Progenitor cell of endocrine pancreas (in vitro differentiated cells): ENCODE measurements at regions not wholly inside any gene's neighbourhood (a gene's known extent, or its start where the extent isn't known, plus 50 kb on each side); places are given as distances from the start of the nearest gene placed in this dataset.

Source experiments
- DNase-seq: peaks from one replicate; pipeline ENCODE4 v3.0.0; 2021; ENCODE audit warnings: low spot score; ENCODE audit not compliant: unreplicated experiment
- H3K27ac Mint-ChIP-seq: 2 replicates; pipeline ENCODE4 v1.8.0; 2021; ENCODE audit warnings: mild to moderate bottlenecking, moderate library complexity, mixed read lengths
- H3K27me3 Mint-ChIP-seq: 2 replicates; pipeline ENCODE4 v1.8.0; 2021; ENCODE audit warnings: mixed read lengths
- H3K36me3 Mint-ChIP-seq: 2 replicates; pipeline ENCODE4 v1.8.0; 2022; ENCODE audit warnings: mixed read lengths; ENCODE audit not compliant: insufficient read depth
- H3K4me1 Mint-ChIP-seq: 2 replicates; pipeline ENCODE4 v1.8.0; 2021; ENCODE audit warnings: low read depth, mixed read lengths
- H3K4me3 Mint-ChIP-seq: 2 replicates; pipeline ENCODE4 v1.8.0; 2021; ENCODE audit warnings: low read depth, mild to moderate bottlenecking, moderate library complexity, mixed read lengths
- H3K9me3 Mint-ChIP-seq: 2 replicates; pipeline ENCODE4 v1.8.0; 2021; ENCODE audit warnings: low read depth, mixed read lengths
- CTCF ChIP-seq: fragments of 200-600 bp; sonication (generic); IDR thresholded peaks from one replicate; pipeline ENCODE4 v1.5.0; 2021; ENCODE audit warnings: antibody characterized with exemption, mild to moderate bottlenecking; ENCODE audit not compliant: unreplicated experiment

DNA sequence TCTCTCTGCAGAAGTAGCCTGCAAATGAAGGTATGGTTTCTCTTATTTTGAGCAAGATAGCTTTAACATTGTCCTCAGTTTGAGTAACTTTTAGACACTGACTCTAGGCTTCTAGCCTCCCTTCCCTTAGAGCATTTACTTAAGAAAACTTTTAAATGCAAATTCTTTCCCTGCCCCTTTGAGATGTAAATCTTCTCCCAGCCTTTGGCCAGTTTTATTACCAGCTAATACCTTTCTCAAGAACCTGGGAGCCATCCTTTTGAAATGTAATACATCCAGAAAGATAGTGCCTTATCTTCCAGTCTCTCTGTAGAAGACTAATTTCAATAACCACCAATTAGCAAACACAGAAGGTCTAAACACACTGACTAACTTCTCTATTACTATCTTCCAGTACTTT is 688.9 kb upstream of the CDH9 start:
- no peak for DNase-seq
- Mint-ChIP-seq H3K27me3 (no peaks in the 10 kb centered on the region), H3K36me3 (no peaks in the 10 kb centered on the region), H3K4me3 (no peak overlapping the region), H3K27ac (no peak overlapping the region), H3K4me1 (no peaks in the 10 kb centered on the region), H3K9me3 (no peaks in the 10 kb centered on the region)
- no peak for TF ChIP-seq CTCF

DNA sequence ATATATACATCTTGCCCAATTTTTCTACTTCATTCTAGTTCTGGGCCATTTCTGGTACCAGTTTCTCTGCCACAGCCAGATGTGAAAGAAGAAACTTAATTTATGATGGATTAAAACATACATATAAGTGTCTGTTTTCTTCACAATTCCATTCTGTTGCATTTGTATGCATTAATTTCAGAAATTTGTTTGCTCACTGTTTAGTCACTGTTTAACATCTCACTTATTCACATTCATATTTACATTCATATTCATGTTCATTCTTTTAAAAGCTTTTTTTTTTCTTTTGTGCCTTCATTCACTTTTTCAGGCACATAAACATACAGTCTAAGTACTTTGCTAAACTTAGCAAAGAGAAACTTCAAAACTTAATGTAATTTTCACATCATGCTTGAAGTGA is 684.0 kb upstream of the CDH9 start:
- no peak overlapping the region for H3K27ac Mint-ChIP-seq
- no peak overlapping the region for H3K4me3 Mint-ChIP-seq
- DNase-seq: no peak
- H3K27me3 Mint-ChIP-seq: no peaks in the 10 kb centered on the region
- H3K4me1 Mint-ChIP-seq: no peaks in the 10 kb centered on the region
- no peaks in the 10 kb centered on the region for H3K9me3 Mint-ChIP-seq
- no peak for TF ChIP-seq CTCF
- H3K36me3 Mint-ChIP-seq: no peaks in the 10 kb centered on the region

DNA sequence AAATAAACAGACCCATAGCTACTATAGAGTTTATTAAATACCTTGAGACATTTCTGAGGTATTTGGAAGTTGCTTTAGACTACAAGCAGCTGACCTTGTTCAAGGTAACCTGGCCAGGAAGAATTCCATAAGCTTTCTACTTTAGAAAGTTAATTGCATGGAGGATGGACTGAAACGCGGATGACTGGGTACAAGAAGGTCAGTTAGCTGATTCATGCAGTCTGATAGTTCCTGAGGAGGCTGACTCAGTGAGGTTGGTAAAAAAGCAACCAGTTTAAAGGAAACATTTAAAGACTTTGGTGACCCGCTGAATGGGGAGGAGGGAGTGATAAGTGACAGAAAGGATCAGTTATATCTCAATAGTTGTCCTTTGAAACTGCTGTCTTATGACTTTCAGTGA is 670.1 kb upstream of the CDH9 start:
- no peak overlapping the region for H3K27ac Mint-ChIP-seq
- no peaks in the 10 kb centered on the region for H3K9me3 Mint-ChIP-seq
- no peaks in the 10 kb centered on the region for H3K27me3 Mint-ChIP-seq
- no peaks in the 10 kb centered on the region for H3K36me3 Mint-ChIP-seq
- no peak overlapping the region for H3K4me3 Mint-ChIP-seq
- H3K4me1 Mint-ChIP-seq: no peaks in the 10 kb centered on the region
- TF ChIP-seq CTCF: no peak
- DNase-seq: no peak

DNA sequence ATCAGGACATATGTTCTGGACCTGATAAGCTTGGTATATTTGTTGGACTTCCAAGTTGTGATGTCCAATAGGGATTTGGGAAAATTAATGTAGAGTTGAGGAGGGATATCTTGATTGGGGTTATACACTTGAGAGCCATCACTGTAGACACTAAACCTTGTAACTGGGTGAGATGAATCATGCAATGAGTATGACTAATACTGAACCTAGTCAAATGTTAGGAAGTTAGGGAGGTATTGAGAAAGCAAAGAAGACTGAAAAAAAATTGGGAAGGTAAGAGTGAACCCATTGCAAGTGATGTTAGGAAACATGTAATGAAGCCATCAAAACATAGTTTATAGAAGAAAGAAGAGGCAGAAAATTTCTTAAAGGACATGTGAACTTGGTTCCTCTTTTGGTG is 668.4 kb upstream of the CDH9 start:
- H3K36me3 Mint-ChIP-seq: no peaks in the 10 kb centered on the region
- H3K4me3 Mint-ChIP-seq: no peak overlapping the region
- H3K27ac Mint-ChIP-seq: no peak overlapping the region
- no peaks in the 10 kb centered on the region for H3K4me1 Mint-ChIP-seq
- no peaks in the 10 kb centered on the region for H3K9me3 Mint-ChIP-seq
- no peak for TF ChIP-seq CTCF
- no peak for DNase-seq
- no peaks in the 10 kb centered on the region for H3K27me3 Mint-ChIP-seq

DNA sequence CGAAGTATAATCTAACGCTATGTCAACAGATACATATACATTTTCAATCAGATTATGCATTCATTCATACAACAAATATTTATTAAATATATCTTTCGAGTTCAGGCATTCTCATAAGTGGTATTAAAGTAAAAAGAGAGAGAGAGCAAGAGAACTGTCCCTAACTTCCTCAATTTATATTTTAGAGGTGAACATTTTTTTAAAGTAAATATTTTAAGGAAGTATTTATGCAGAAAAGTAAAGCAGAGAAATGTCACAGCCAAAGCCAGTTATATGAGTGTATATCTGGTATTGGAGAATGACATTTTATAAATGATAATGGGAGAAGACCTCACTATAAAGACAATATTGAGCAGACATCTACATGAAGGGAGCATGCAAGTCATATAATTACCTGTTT is 667.3 kb upstream of the CDH9 start:
- H3K9me3 Mint-ChIP-seq: no peaks in the 10 kb centered on the region
- no peaks in the 10 kb centered on the region for H3K4me1 Mint-ChIP-seq
- H3K36me3 Mint-ChIP-seq: no peaks in the 10 kb centered on the region
- no peak for TF ChIP-seq CTCF
- no peaks in the 10 kb centered on the region for H3K27me3 Mint-ChIP-seq
- H3K4me3 Mint-ChIP-seq: no peak overlapping the region
- no peak for DNase-seq
- H3K27ac Mint-ChIP-seq: no peak overlapping the region
